ENCODE measurements at regions not wholly inside any gene's neighbourhood (a gene's known extent, or its start where the extent isn't known, plus 50 kb on each side); places are given as distances from the start of the nearest gene placed in this dataset.

DNA sequence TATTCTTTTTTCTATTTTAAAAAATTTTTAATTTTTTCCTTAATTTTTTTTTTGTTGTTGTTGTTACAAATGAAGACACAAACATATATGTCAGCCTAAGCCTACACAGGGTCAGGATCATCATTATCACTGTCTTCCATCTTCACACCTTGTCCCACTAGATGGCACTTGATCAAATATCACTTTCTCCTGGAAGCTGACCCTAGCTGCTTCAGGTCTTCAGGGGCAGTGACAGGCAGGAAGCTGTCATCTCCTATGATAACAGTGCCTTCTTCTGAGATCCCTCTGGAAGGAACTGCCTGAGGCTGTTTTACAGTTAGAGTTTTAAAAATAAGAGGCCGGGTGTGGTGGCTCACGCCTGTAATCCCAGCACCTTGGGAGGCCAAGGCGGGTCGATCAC, 70.2 kb upstream of the EEF1E1 start:
- no peaks in the 10 kb centered on the region for H3K36me3 ChIP-seq (replicated peaks in 1 of 2; ENCODE audit: control insufficient read depth in 1 of 2, insufficient read depth in 2 of 2, low read length in 2 of 2)
- H3K79me2 ChIP-seq (ENCODE audit: insufficient read depth, low read length), result no peaks in the 10 kb centered on the region
- peaks cover 3 to 6% (median 5%) of the 10 kb centered on the region in 3 donors for H3K27me3 Mint-ChIP-seq (ENCODE audit: low read depth in 3 of 3)
- no peaks in the 10 kb centered on the region for H3K4me1 Mint-ChIP-seq
- H3K9me3 Mint-ChIP-seq, result peaks cover 0 to 8% (median 2%) of the 10 kb centered on the region in 7 donors
- TF ChIP-seq, protein P1, sequence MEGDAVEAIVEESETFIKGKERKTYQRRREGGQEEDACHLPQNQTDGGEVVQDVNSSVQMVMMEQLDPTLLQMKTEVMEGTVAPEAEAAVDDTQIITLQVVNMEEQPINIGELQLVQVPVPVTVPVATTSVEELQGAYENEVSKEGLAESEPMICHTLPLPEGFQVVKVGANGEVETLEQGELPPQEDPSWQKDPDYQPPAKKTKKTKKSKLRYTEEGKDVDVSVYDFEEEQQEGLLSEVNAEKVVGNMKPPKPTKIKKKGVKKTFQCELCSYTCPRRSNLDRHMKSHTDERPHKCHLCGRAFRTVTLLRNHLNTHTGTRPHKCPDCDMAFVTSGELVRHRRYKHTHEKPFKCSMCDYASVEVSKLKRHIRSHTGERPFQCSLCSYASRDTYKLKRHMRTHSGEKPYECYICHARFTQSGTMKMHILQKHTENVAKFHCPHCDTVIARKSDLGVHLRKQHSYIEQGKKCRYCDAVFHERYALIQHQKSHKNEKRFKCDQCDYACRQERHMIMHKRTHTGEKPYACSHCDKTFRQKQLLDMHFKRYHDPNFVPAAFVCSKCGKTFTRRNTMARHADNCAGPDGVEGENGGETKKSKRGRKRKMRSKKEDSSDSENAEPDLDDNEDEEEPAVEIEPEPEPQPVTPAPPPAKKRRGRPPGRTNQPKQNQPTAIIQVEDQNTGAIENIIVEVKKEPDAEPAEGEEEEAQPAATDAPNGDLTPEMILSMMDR (IDR thresholded peaks at IDR 0.05), result no peak
- H3K4me1 ChIP-seq (ENCODE audit: control insufficient read depth in 1 of 2, insufficient read depth in 2 of 2, low read length in 2 of 2), result no peaks in the 10 kb centered on the region
- H3K9ac ChIP-seq (ENCODE audit: insufficient read depth, low read length, poor library complexity, severe bottlenecking), result no peak overlapping the region
- no peaks in the 10 kb centered on the region for H4K20me1 ChIP-seq (ENCODE audit: insufficient read depth, low read length)
- H3K27ac Mint-ChIP-seq, result no peak overlapping the region
- H3K4me3 ChIP-seq (replicated peaks in 1 of 3; ENCODE audit: low read depth in 2 of 3, low read length in 3 of 3), result no peak overlapping the region
- no peak overlapping the region for H3K27ac ChIP-seq (ENCODE audit: low read depth in 1 of 2, low read length in 2 of 2)
- intact Hi-C loops (cut with micrococcal nuclease), result no loop called here
- no peak overlapping the region for H2AFZ ChIP-seq (ENCODE audit: insufficient read depth, low read depth, low read length, poor library complexity, severe bottlenecking)
- no peak for DNase-seq
- no peaks in the 10 kb centered on the region for H3K27me3 ChIP-seq (ENCODE audit: control insufficient read depth in 2 of 2, insufficient read depth in 2 of 2, low read length in 2 of 2)
- H3K36me3 Mint-ChIP-seq, result no peaks in the 10 kb centered on the region
- no CpG with 5 or more reads among the region's 4 CpGs for WGBS (ENCODE audit: insufficient coverage)
- no peak overlapping the region for H3K4me2 ChIP-seq (replicated peaks; ENCODE audit: extremely low read depth, low read length, poor library complexity, severe bottlenecking)
- no peak overlapping the region for H3K4me3 Mint-ChIP-seq
- no peaks in the 10 kb centered on the region for H3K9me3 ChIP-seq (replicated peaks in 1 of 2; ENCODE audit: control insufficient read depth in 1 of 2, insufficient read depth in 1 of 2, low read length in 2 of 2)

DNA sequence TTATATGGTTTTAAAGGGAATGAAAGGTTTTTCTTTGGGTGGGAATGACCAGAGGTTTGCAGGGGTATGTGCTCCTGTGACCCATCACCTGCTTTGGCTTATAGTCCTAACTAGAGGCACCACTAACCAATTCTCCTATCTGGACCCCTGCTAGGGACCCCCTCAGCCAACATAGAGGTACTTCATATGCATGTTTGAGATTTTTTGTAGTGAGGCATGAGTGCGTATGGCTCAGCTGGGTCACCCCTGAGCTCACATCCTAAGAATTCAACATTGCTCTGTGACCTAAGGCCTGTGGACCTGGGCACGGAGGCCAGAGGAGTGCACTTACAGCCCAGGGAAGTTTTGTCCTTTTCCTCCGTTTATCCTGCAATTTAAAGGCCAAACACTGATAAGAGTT, 68.4 kb upstream of the EEF1E1 start:
- Histone ChIP-seq H3K9ac (ENCODE audit: insufficient read depth, low read length, poor library complexity, severe bottlenecking) (no peak overlapping the region), H3K79me2 (ENCODE audit: insufficient read depth, low read length) (no peaks in the 10 kb centered on the region), H3K9me3 (replicated peaks in 1 of 2; ENCODE audit: control insufficient read depth in 1 of 2, insufficient read depth in 1 of 2, low read length in 2 of 2) (no peaks in the 10 kb centered on the region), H3K4me2 (replicated peaks; ENCODE audit: extremely low read depth, low read length, poor library complexity, severe bottlenecking) (no peak overlapping the region), H4K20me1 (ENCODE audit: insufficient read depth, low read length) (no peaks in the 10 kb centered on the region), H3K4me1 (ENCODE audit: control insufficient read depth in 1 of 2, insufficient read depth in 2 of 2, low read length in 2 of 2) (no peaks in the 10 kb centered on the region), H2AFZ (ENCODE audit: insufficient read depth, low read depth, low read length, poor library complexity, severe bottlenecking) (no peak overlapping the region), H3K4me3 (replicated peaks in 1 of 3; ENCODE audit: low read depth in 2 of 3, low read length in 3 of 3) (no peak overlapping the region), H3K27me3 (ENCODE audit: control insufficient read depth in 2 of 2, insufficient read depth in 2 of 2, low read length in 2 of 2) (no peaks in the 10 kb centered on the region), H3K27ac (ENCODE audit: low read depth in 1 of 2, low read length in 2 of 2) (no peak overlapping the region), H3K36me3 (replicated peaks in 1 of 2; ENCODE audit: control insufficient read depth in 1 of 2, insufficient read depth in 2 of 2, low read length in 2 of 2) (no peaks in the 10 kb centered on the region)
- Mint-ChIP-seq H3K36me3 (no peaks in the 10 kb centered on the region), H3K4me3 (no peak overlapping the region), H3K27ac (no peak overlapping the region), H3K27me3 (ENCODE audit: low read depth in 3 of 3) (peaks cover 0 to 2% (median 1%) of the 10 kb centered on the region in 3 donors), H3K9me3 (peaks cover 0 to 8% (median 2%) of the 10 kb centered on the region in 7 donors), H3K4me1 (no peaks in the 10 kb centered on the region)
- no CpG with 5 or more reads among the region's 3 CpGs for WGBS (ENCODE audit: insufficient coverage)
- intact Hi-C loops (cut with micrococcal nuclease), result no loop called here
- no peak for DNase-seq
- TF ChIP-seq, protein P1 (IDR thresholded peaks at IDR 0.05), result no peak
